Hematopoietic multipotent progenitor cell treated with erythropoietin and hydrocortisone succinate and interleukin-3 and kit ligand, for 15 days (in vitro differentiated cells): ENCODE measurements at regions not wholly inside any gene's neighbourhood (a gene's known extent, or its start where the extent isn't known, plus 50 kb on each side); places are given as distances from the start of the nearest gene placed in this dataset.
"Not testable (repeated sequence)": the region's sequence is repeated elsewhere in the genome, so short reads cannot be mapped to it uniquely, and the experiment has no call there.

Experiments
- DNase-seq: peaks from one replicate; pipeline ENCODE4 v3.0.0-alpha.2; 2015; ENCODE audit warnings: low spot score

GRCh38 chr21:23876925-23877558, 1730.2 kb downstream of the MRPL39 start:
- no peak for DNase-seq

DNA sequence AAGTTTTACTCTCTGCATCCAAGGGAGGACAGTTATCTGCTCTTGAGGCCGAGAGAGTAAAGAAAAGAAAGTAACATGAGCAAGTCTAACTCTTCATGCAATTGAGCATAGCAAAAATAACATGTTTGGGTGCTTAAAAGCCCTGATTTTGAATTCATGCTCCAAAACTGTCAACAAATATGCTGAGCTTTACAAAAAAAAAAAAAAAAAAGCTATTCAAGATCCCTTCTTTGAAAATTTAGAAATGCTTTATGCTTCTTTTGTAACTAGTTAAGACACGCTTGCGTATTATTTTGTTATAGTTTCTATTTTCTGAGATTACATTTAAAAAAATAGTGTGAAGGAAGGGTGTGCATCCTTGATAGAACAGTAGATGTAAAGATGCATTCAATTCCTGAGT, 1733.0 kb downstream of the MRPL39 start:
- no peak for DNase-seq

- no peak for DNase-seq
These were observed 1745.3 kb downstream of the MRPL39 start for GRCh38 chr21:23861911-23862504.

DNA sequence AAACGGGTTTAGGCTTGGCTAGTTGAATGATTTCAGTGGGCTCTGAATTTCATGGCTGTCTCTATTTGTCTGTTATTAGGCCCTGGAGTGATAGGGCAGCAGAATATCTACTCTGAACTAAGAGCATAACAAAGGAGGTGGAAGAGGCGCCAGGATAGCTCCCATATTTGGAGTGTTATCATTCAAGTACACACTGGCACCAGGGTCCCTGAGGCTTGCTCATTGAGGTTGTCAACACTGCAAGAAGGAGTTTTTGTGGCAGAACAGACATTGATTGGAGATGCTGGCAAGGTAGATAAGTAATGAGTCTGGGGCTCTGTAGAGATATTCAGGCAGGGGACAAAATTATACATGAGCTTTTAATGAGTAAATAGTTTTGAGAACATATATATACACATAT, 1748.4 kb downstream of the MRPL39 start:
- no peak for DNase-seq

DNA sequence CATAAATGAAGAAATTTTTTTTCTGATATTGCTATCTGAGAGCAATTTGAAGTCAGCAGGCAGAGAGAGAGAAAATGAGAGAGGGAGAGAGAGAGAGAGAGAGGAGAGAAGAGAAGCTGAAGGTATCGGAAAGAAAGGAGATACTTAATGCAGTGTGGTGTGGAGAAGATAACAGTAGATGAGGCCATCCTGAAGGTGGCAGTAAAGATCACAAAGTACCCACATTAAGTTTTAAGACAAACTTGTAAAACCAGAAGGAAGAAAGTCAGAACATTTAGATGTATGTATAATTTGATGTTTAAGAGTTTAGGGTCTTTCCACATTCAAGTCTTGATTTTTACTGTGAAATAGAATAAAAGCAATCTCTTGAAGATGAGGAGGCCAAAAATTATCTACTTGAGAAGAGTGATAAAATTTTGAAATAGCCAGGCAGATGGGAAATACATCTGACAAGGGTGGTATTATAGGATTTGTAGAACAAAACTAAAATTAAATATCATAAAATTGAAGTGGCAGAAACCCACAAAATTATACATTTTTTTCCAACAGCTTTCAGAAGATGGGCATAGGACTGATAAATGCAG, 1753.4 kb downstream of the MRPL39 start:
- DNase-seq = peak; percentile 7

DNA sequence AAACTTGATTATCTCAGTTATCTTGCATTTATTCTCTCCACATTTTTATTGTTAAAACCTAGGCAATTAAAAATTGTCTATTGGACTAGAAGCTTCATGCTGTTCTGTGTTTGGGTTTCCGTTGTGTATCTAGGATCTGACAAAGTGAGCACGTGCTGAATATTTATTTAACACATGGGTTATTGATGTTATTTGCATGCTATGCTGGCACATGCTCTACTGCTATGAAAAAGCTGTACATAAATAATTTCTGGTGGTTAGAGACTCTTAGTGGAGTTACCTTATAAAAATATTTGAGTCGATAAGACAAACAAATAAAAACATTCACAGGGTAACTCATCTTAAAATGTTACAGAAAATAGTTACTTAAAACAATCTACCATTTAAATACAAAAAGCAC, 1769.7 kb downstream of the MRPL39 start:
- DNase-seq = no peak

DNA sequence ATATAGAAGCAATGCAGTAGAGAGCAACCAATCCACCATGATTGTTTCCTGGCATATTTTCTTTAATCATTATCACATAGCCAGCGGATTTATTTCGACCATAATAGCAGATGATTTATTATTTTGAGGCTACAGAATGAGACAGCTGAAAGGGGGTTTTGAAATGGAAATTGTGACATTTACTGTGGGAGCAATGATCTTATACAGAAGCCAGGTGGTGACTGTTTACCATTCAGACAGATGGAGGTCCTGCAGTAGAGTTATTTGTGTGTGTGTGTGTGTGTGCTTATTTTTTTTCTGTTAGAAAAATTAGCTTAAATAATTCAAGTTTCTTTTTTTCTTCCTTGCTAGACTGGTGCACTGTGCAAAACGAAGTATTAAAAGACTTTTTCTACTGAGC, 1784.5 kb downstream of the MRPL39 start:
- DNase-seq = no peak

- DNase-seq = no peak
These were observed 1789.9 kb downstream of the MRPL39 start for GRCh38 chr21:23817337-23817736.

DNA sequence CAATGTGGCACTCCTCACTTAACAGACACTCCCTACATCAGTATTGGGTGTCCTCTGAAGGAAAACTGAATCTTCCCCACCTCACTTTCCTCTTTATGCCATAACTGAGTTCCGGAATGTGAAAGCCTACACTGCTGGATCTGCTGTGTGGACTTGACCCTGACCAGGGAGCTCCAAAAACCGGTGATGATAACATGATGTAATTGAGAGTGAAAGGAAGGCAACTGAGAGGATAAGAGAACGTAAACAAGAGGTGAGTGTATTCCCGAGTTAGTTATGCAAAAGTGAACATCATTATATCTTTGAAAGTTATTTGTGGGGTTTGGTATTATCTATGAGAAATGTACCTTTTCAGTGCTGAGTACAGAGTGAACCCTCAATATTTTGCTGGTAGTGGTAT, 1794.8 kb downstream of the MRPL39 start:
- no peak for DNase-seq

- DNase-seq = no peak
These were observed 1795.5 kb downstream of the MRPL39 start for GRCh38 chr21:23811805-23812204.

DNA sequence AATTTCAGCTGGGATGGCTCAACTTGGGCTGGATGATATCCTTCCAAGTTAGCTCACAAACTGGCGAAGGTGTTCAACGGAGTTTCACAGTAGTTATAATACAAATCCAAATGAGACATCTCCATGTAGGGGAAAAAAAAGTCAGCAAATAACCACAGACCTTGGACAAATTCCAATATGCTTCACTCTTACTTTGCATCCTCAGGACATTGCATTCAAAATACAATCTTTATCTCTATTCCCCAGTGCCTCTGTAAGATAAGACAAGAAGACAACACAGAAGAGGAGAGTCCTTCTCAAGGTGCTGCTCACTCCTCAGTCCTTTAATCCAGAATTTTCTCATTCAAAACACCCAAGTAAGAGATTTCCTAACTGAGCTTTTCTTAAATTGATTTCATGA, 1797.7 kb downstream of the MRPL39 start:
- DNase-seq = no peak

GRCh38 chr21:23806966-23807548, 1800.2 kb downstream of the MRPL39 start:
- DNase-seq = not testable (repeated sequence)

- no peak for DNase-seq
These were observed 1802.4 kb downstream of the MRPL39 start for GRCh38 chr21:23804866-23805265.

DNA sequence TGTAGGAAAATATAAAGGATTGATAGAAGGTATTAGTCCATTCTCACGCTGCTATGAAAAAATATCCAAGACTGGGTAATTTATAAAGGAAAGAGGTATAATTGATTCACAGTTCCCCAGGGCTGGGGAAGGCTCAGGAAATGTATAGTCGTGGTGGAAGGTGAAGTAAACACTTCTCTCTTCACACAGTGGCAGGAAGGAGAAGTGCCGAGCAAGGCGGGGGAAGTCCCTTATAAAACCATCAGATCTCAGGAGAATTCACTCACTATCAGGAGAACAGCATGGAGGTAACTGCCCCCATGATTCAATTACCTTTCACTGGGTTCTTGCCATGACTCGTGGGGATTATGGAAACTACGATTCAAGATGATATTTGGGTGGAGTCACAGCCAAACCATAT, 1806.0 kb downstream of the MRPL39 start:
- no peak for DNase-seq

- no peak for DNase-seq
These were observed 1807.9 kb downstream of the MRPL39 start for GRCh38 chr21:23799376-23799775.

DNA sequence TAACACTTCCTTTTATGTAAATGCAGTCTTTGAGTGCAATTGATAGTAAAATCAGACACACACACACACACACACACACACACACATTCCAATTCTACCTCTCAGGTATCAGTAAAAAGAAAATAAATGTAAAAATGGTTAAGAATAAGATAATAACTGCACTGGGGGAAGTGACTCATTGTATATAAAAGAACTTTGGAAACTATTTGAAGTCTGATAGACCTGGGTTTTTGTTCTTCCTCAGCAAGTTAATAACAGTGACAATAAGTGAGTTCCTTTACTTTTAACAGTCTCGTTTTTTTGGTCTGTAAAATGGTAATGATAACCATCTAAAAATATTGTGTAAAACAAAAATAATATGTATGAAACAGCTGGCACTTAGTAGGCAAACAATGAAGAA, 1815.0 kb downstream of the MRPL39 start:
- DNase-seq = no peak

GRCh38 chr21:23789864-23790263, 1817.4 kb downstream of the MRPL39 start:
- no peak for DNase-seq

DNA sequence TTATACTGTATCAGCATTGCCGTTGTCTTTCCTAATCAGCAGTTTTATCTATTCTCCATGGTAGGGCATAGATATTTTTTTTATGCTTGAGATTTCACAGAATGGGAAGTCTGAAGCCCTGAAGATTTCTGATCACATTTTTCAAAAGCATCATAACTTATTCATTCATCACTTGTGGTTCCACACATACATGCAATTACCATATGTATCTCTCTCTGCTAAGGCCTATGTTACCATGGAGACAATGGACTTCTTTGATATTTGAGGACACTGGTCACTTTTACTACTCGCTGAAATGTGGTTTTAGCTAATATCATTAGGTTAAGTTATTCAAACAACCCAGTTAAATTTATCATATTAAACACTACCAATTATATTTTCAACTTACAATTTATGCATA, 1827.0 kb downstream of the MRPL39 start:
- DNase-seq = no peak

- no peak for DNase-seq
These were observed 1863.5 kb downstream of the MRPL39 start for GRCh38 chr21:23743821-23744220.

- DNase-seq = no peak
These were observed 1866.8 kb downstream of the MRPL39 start for GRCh38 chr21:23740463-23740862.

GRCh38 chr21:23732776-23733175, 1874.5 kb downstream of the MRPL39 start:
- DNase-seq = no peak

GRCh38 chr21:23729331-23729730, 1878.0 kb downstream of the MRPL39 start:
- DNase-seq = no peak

GRCh38 chr21:23725576-23725975, 1881.7 kb downstream of the MRPL39 start:
- no peak for DNase-seq
